ENCODE measurements at regions not wholly inside any gene's neighbourhood (a gene's known extent, or its start where the extent isn't known, plus 50 kb on each side); places are given as distances from the start of the nearest gene placed in this dataset.

- TF ChIP-seq CTCF (IDR thresholded peaks at IDR 0.05; ENCODE audit: borderline replicate concordance, extremely low read depth, low read length, poor library complexity, severe bottlenecking) (no peak), EZH2 (IDR thresholded peaks at IDR 0.05; ENCODE audit: borderline replicate concordance, low read depth, low read length, severe bottlenecking) (no peak)
Observed at GRCh38 chr18:51649796-51650195, 452.3 kb upstream of the MEX3C start.
